ENCODE measurements at regions not wholly inside any gene's neighbourhood (a gene's known extent, or its start where the extent isn't known, plus 50 kb on each side); places are given as distances from the start of the nearest gene placed in this dataset.

GRCh38 chr3:22759636-22760310 lies 443.4 kb upstream of the UBE2E2 start:
- no peak for TF ChIP-seq CTCF (IDR thresholded peaks at IDR 0.05; ENCODE audit: insufficient read depth, low read length, poor library complexity, severe bottlenecking)
- no peak for TF ChIP-seq EZH2phosphoT487 (conservative IDR thresholded peaks at IDR 0.05; ENCODE audit: low read length)
